HUDEP-2 (cell line): ENCODE measurements at regions not wholly inside any gene's neighbourhood (a gene's known extent, or its start where the extent isn't known, plus 50 kb on each side); places are given as distances from the start of the nearest gene placed in this dataset.
"Not testable (repeated sequence)": the region's sequence is repeated elsewhere in the genome, so short reads cannot be mapped to it uniquely, and the experiment has no call there.

ENCODE experiments used
- DNase-seq, 76 experiments: peaks; one replicate each; lab custom pipeline; 2025; ENCODE audit not compliant: unreplicated experiment in 76 of 76; lab: John Stamatoyannopoulos, UW

DNA sequence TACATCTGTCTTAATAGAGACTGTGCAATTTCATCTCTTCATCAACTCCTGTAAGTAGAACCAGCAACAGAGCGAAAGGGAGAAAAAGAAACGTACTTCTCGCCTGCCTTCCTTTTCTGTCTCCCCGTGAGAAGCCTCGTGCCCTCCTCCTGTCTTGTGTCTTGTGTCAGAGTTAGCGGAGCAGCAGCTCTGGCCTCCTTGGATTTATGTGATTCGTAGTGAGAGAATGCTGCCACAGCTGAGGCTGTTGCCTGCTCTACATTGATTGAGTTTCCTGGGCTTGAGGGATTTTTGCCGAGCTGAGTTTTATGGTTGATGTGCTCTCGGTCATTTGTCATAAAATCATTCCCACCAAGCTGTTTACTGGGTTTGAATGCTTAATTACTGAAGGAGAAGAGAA, 579.1 kb upstream of the RBFOX1 start:
- no peak for DNase-seq

GRCh38 chr16:6751191-6751590, 581.5 kb upstream of the RBFOX1 start:
- DNase-seq: no peak

DNA sequence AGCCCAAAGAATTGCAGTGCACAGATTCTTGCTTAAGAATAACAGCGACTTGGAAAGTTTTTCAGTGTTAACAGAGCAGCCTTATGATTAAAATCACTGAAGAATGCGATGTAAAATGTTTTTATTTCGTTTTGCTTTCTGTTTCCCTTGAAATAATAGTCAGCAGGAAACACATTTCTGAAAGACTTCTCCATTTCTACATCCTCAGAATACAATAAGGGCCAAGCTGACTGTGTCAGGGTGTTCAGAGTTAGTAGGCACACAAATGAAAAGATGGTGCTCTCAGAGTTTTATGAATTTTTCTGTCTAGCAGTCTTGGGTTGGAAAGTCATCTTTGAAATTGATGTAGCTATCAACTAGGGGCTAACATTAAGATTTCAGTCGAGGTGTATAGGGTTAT, 582.9 kb upstream of the RBFOX1 start:
- DNase-seq: no peak

- not testable (repeated sequence) for DNase-seq
These were observed 596.3 kb upstream of the RBFOX1 start for GRCh38 chr16:6736302-6736701.

DNA sequence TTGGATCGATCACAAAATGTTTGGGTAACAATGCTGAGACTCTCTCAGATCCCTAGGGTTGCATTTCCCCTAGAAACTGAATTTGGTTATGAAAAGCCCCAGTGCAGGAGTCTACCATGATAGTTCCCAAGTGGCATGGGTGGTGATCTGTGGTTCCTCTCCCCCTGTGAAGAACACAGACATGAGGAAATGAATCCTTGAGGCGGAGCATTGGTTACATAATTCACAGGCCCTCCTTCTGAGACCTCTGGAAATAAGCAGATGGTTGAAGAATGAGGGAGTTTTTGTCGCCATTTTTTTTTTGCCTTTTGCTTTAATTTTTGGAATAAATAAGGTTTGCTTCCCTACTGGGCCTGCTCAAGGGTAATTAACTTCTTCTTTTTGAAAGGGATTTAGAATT, 597.0 kb upstream of the RBFOX1 start:
- no peak for DNase-seq

DNA sequence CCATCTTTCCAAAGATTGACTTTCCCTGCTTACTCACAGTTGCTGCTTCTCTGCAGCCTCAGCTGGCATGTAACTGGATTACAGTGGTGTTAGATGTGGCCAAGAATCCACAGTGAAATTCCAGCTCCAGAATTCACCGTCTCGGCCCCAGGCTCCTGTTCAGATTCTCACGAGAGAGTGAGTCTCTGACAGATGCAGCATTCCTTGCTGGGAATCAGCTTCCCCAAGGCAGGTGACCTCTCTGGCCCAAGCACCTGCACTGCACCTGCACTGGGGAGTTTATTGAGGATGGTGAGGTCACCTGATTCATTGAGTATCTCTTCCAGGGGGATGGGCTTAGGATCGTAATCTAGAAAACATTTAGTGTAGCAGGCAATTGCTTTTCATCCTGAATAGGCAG, 600.5 kb upstream of the RBFOX1 start:
- no peak for DNase-seq

DNA sequence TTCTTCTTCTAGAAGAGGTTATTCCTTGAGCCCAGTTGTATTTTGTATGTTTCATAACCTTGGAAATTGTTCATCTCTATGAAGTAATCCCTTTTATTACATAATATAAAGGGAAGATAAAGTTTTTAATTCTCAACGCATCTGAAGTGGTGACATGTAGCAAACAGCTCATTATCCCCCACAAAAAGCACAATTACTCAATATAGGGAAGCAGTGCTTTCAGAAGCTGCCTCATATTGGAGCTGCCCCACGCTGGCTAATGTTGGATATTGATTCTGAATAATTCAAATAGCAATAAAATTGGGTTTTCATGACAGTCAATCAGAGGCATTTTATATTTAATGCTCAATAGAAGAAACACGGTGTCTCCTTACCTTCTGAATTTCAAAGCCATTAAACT, 604.3 kb upstream of the RBFOX1 start:
- DNase-seq: no peak

DNA sequence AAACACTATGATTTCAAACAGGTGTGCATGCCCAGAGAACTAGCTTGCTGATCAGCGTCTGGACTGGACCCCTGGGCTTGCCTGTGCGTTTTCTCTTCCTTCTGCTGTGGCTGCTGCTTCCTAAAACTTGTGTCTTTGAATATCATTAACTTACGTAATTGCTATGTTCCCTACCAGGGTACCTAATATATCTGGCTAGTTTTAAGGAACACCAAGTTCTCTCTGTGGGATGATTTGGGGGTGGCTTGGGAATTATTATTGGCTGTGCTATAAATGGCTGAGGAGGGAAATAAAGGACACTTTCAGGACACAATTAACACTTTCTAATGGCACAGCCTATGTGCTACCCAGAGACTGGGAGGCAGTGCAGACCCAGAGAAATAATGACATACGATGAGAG, 606.0 kb upstream of the RBFOX1 start:
- DNase-seq: no peak

DNA sequence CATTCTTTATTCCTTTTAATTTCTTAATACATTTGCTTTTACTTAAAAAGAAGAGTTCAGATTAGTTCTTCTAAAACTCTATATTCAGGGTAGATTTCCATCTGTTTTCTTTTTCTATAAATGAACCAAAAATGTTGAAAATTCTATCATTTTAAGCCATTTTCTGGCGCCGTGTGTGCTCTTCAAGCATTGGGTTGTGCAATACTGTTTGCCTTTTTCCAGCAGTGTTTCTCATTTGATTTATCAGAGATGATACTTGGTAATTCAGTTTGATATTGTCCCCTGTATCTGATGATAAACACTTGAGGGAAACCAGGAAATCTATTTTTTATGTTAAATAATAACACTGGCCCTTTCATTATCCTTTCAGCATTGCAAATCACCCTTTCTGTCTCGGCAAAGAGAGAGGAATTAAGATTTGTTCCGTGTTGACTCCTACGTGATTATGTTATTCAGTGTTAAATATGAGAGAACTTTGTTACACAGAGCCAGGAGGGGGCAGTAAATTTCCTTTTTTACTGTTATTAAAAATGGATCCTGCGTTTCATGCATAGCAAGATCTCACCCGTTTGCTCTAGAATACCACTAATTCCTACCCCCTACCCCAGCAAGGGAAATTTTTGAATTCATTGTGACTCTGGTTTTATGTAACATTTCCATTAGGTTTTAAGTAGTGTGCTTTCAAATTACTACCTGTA, 606.9 kb upstream of the RBFOX1 start:
- no peak for DNase-seq

GRCh38 chr16:6725206-6725605, 607.4 kb upstream of the RBFOX1 start:
- not testable (repeated sequence) for DNase-seq

GRCh38 chr16:6722786-6723185, 609.9 kb upstream of the RBFOX1 start:
- DNase-seq: no peak

DNA sequence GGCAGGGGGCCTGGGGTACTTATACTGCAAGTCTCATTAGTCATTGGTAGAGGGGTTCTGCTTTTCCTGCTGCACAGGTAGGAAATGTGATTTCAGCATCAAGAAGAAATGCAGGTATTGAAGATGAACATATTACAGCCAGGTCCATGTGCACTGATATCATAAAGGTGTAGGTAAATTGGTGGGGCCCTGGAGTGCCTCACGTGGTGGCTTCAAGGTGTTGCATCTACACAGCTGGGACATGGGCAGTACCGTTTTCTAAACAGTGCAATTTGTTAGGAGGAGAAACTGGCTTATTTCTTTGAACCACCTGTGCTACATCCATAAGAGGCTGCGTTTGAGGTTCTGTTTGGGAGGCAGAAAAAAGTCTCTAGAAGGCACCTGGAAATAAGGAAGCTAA, 618.1 kb upstream of the RBFOX1 start:
- no peak for DNase-seq

GRCh38 chr16:6709736-6710135, 622.9 kb upstream of the RBFOX1 start:
- DNase-seq: no peak

DNA sequence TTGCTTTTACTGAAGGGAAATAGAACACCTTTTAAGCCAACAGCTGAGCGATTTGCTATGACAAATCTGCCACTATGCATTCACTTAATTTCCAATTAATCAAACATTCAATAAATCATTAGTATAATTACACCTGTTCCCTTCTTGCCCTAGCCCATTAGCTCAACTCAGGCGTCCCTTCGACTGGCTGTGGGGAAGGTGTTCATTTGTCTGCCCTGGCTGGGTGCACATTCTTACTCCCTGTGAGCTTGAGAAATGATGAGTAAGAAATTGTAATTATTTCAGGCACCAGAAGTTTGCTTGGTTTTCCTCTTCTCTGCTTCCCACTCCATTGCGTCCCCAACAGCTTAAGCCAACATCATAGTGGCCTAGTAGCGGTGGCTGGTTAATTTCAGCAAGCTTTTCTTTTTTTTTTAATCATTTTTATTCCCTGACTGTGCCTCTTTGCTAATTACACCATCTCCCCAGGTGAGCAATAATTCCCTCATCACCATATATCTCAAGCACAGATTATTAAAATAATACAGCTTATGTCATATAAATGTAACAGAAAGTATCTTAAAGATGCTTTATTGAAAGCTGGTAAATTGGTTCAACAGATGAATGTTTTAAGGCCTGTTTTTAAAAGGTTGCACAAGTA, 623.9 kb upstream of the RBFOX1 start:
- no peak for DNase-seq

DNA sequence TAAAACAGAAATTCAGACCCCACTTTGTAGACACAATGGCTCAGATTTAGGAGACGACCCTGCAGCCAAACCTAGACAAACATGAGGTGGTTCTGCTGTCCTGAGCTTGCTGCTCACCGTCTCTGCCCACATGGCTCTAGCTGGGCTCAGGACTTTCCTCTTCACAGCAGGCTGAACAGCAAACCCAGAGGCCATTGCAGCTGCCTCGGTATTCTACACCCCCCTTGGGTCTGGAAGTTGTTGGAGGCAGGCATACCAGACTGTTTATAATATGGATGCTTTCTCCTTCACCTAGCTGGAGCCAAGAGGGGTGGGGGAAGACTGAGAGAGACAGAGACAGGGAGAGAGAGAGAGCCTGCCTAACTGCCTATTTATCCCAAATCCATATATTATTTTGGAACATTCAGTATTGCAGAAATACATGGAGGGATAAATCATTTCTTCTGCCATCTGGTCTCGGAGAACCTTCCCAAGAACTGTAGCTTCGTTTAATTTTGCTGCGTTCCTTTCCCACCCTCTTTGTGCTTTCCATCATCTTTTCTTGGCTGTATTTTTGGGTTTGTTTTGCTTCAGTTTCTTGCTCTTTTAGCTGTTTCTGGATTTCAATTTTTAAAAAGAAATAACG, 628.2 kb upstream of the RBFOX1 start:
- no peak for DNase-seq

DNA sequence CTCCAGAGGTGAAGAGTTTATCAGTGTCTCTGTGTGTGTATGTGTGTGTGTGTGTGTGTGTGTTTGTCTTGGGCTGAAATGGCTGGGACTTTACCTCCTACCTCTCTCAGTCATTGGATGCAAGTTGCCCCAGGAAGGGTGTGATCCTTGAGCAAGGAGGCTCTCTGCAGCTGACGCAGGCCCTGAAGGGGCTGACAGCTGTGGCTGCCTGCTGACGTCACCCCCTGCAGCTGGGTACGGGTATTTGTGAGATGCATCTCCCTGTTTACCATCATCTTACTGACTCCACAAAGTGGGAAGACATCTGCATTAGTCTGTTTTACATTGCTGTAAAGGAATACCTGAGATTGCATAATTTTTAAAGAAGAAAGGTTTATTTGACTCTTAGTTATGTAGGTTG, 631.5 kb upstream of the RBFOX1 start:
- DNase-seq: no peak

GRCh38 chr16:6698548-6698947, 634.1 kb upstream of the RBFOX1 start:
- DNase-seq: no peak

- no peak for DNase-seq
These were observed 637.0 kb upstream of the RBFOX1 start for GRCh38 chr16:6695666-6696065.

DNA sequence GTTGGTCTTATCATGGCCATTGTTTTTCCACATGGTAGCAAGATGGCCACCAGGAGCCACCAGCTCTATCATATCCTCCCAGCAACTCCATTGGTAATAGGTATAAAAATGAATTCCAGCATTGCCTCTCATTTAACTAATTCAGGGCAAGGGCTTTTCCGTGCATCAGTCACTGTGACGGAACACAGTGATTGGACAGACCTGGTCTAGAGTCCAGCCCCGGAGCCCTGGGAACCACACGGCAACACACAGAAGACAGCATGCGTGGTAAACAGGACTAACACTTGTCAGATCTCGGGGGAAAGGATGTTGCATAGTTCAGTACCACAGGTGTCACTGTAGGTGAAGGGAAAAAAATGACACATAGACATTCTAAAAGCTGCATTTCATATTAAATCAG, 638.0 kb upstream of the RBFOX1 start:
- no peak for DNase-seq

DNA sequence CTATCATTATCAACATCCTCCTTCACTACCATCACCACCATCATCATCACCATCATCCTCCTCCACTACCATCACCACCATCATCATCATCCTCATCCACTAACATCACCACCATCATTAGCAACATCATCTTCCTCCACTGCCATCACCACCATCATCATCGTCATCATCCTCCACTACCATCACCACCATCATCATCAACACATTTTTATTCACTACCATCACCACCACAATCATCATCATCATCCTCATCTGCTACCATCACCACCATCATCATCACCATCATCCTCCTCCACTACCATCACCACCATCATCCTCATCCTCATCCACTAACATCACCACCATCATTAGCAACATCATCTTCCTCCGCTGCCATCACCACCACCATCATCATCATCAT, 639.2 kb upstream of the RBFOX1 start:
- DNase-seq: not testable (repeated sequence)

DNA sequence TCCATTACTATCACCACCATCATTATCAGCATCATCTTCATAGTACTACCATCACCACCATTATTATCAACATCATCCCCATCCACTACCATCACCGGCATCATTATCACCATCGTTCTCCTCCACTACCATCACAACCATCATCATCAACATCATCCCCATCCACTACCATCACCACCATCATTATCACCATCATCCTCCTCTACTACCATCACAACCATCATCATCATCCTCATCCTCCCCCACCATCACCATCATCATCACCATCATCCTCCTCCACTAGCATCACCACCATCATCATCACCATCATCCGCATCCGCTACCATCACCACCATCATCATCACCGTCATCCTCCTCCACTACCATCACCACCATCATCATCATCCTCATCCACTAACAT, 639.8 kb upstream of the RBFOX1 start:
- DNase-seq: no peak

- DNase-seq: no peak
These were observed 641.9 kb upstream of the RBFOX1 start for GRCh38 chr16:6690741-6691140.
